Activated CD8-positive, alpha-beta T cell treated with anti-CD3 and anti-CD28 coated beads for 36 hours (primary cell): ENCODE measurements at regions not wholly inside any gene's neighbourhood (a gene's known extent, or its start where the extent isn't known, plus 50 kb on each side); places are given as distances from the start of the nearest gene placed in this dataset.

Source experiments
- ATAC-seq: fragments of 200-7000 bp; cut with Tn5 transposase; one replicate; pipeline ENCODE4 v1.10.0; 2021; ENCODE audit warnings: mild to moderate bottlenecking, moderate library complexity
- CTCF ChIA-PET: fragments of 350-600 bp; sonication (Branson Sonifier 250); formaldehyde crosslinking; loops from one replicate; lab custom pipeline; 2021; ENCODE audit warnings: antibody characterized with exemption; lab: Charles Lee
- POLR2A ChIA-PET: fragments of 350-600 bp; sonication (Branson Sonifier 250); formaldehyde crosslinking; loops from one replicate; lab custom pipeline; 2021; ENCODE audit warnings: antibody characterized with exemption; lab: Charles Lee
- DNase-seq: peaks from one replicate; pipeline ENCODE4 v3.0.0-alpha.2; 2020
- H3K27ac Mint-ChIP-seq: one replicate; pipeline ENCODE4 v1.8.0; 2021; ENCODE audit warnings: mild to moderate bottlenecking, mixed read lengths
- H3K27me3 Mint-ChIP-seq: one replicate; pipeline ENCODE4 v1.8.0; 2021; ENCODE audit warnings: mixed read lengths
- H3K36me3 Mint-ChIP-seq: one replicate; pipeline ENCODE4 v1.8.0; 2021; ENCODE audit warnings: low read depth, mixed read lengths
- H3K4me1 Mint-ChIP-seq: one replicate; pipeline ENCODE4 v1.8.0; 2021; ENCODE audit warnings: low read depth, mixed read lengths
- H3K4me3 Mint-ChIP-seq: one replicate; pipeline ENCODE4 v1.8.0; 2021; ENCODE audit warnings: mild to moderate bottlenecking, moderate library complexity, mixed read lengths
- H3K9me3 Mint-ChIP-seq: one replicate; pipeline ENCODE4 v1.8.0; 2021; ENCODE audit warnings: mixed read lengths
- CTCF ChIP-seq: fragments of 200-600 bp; IDR thresholded peaks from one replicate; pipeline ENCODE4 v1.8.0; 2022; ENCODE audit warnings: antibody characterized with exemption, mild to moderate bottlenecking
- intact Hi-C: fragments of 100-400 bp; cut with micrococcal nuclease; formaldehyde crosslinking; loops from one replicate; pipeline ENCODE4 v1.10.0; 2022

- Mint-ChIP-seq H3K4me3 (no peak overlapping the region), H3K27ac (no peak overlapping the region), H3K36me3 (no peaks in the 10 kb centered on the region), H3K9me3 (no peaks in the 10 kb centered on the region), H3K4me1 (no peaks in the 10 kb centered on the region), H3K27me3 (no peaks in the 10 kb centered on the region)
- no peak for TF ChIP-seq CTCF
- DNase-seq (no peak), ATAC-seq (no peak)
- intact Hi-C loops, result no loop called here
- ChIA-PET POLR2A (no interaction called here), CTCF (interaction anchor here (0.9 kb wide), 1 partner anchor 13 kb away, joined by 3 read pairs; no protein-coding TSS in a partner anchor)
These were observed 846.3 kb upstream of the ARPP21 start for GRCh38 chr3:34793057-34793456.

- intact Hi-C loops, result no loop called here
- no peaks in the 10 kb centered on the region for H3K4me1 Mint-ChIP-seq
These were observed 831.7 kb upstream of the ARPP21 start for GRCh38 chr3:34807611-34808010.

GRCh38 chr3:34808287-34808686 lies 831.0 kb upstream of the ARPP21 start:
- CTCF ChIA-PET, result no interaction called here
- intact Hi-C loops, result no loop called here
- POLR2A ChIA-PET, result no interaction called here
- Mint-ChIP-seq H3K9me3 (no peaks in the 10 kb centered on the region), H3K4me1 (no peaks in the 10 kb centered on the region), H3K36me3 (no peaks in the 10 kb centered on the region), H3K27me3 (peaks cover 1% of the 10 kb centered on the region), H3K4me3 (no peak overlapping the region), H3K27ac (no peak overlapping the region)
- DNase-seq (no peak), ATAC-seq (no peak)
- TF ChIP-seq CTCF, result no peak

More at GRCh38 chr3:34807611-34808010, 831.7 kb upstream of the ARPP21 start:
- no peak overlapping the region for H3K27ac Mint-ChIP-seq
- peaks cover 1% of the 10 kb centered on the region for H3K27me3 Mint-ChIP-seq
- no peak for ATAC-seq
- no peak for TF ChIP-seq CTCF
- H3K4me3 Mint-ChIP-seq, result no peak overlapping the region
- DNase-seq, result no peak
- POLR2A ChIA-PET, result no interaction called here
- CTCF ChIA-PET, result no interaction called here
- H3K9me3 Mint-ChIP-seq, result no peaks in the 10 kb centered on the region
- H3K36me3 Mint-ChIP-seq, result no peaks in the 10 kb centered on the region

GRCh38 chr3:34828847-34829246 lies 810.5 kb upstream of the ARPP21 start:
- H3K4me1 Mint-ChIP-seq, result no peaks in the 10 kb centered on the region
- no peak for TF ChIP-seq CTCF
- no peaks in the 10 kb centered on the region for H3K27me3 Mint-ChIP-seq
- intact Hi-C loops, result no loop called here
- peaks cover 9% of the 10 kb centered on the region for H3K9me3 Mint-ChIP-seq
- no peak overlapping the region for H3K27ac Mint-ChIP-seq
- no peak for ATAC-seq
- ChIA-PET POLR2A (no interaction called here), CTCF (no interaction called here)
- no peak overlapping the region for H3K4me3 Mint-ChIP-seq
- no peak for DNase-seq
- no peaks in the 10 kb centered on the region for H3K36me3 Mint-ChIP-seq

- Mint-ChIP-seq H3K27ac (no peak overlapping the region), H3K4me1 (no peaks in the 10 kb centered on the region), H3K36me3 (no peaks in the 10 kb centered on the region), H3K9me3 (peaks cover under 1% of the 10 kb centered on the region), H3K4me3 (no peak overlapping the region), H3K27me3 (no peaks in the 10 kb centered on the region)
- DNase-seq, result no peak
- POLR2A ChIA-PET, result no interaction called here
- TF ChIP-seq CTCF, result no peak
- no peak for ATAC-seq
- intact Hi-C loops, result no loop called here
- CTCF ChIA-PET, result no interaction called here
These were observed 806.3 kb upstream of the ARPP21 start for GRCh38 chr3:34832865-34833508.
